H1 (cell line): ENCODE measurements at regions not wholly inside any gene's neighbourhood (a gene's known extent, or its start where the extent isn't known, plus 50 kb on each side); places are given as distances from the start of the nearest gene placed in this dataset.

Experiments
- CTCF ChIA-PET: fragments of 300-600 bp; sonication (Branson Sonifier 250); formaldehyde crosslinking; loops from one replicate; lab custom pipeline; 2021; ENCODE audit not compliant: partially characterized antibody; lab: Charles Lee
- POLR2A ChIA-PET: fragments of 300-600 bp; sonication (Branson Sonifier 250); formaldehyde crosslinking; loops from one replicate; lab custom pipeline; 2021; ENCODE audit warnings: inconsistent platforms; ENCODE audit not compliant: partially characterized antibody; lab: Charles Lee
- DNase-seq, 2 experiments: peaks; one replicate each; pipeline versions ENCODE4 v3.0.0 to v3.0.0-alpha.2; 2010 to 2022; ENCODE audit warnings: low spot score in 2 of 2, low read depth in 1 of 2, mixed read lengths in 1 of 2
- FAIRE-seq: peaks from 2 replicates; lab custom pipeline; 2011; peaks lifted over from hg19 to GRCh38; lab: Jason Lieb, UNC
- H2AFZ ChIP-seq: 2 replicates; pipeline ENCODE4 v1.8.1; 2012; ENCODE audit warnings: low read length, inconsistent platforms
- H2AK5ac ChIP-seq: 2 replicates; pipeline ENCODE4 v1.6.1; 2013; ENCODE audit warnings: low read depth, low read length
- H2BK120ac ChIP-seq: replicated peaks from 2 replicates; pipeline ENCODE3; 2013; ENCODE audit warnings: low read depth, low read length, inconsistent platforms
- H2BK12ac ChIP-seq: 2 replicates; pipeline ENCODE4 v1.6.1; 2013; ENCODE audit warnings: low read depth, low read length
- H2BK15ac ChIP-seq: 2 replicates; pipeline ENCODE4 v1.6.1; 2013; ENCODE audit warnings: low read length
- H2BK20ac ChIP-seq: 2 replicates; pipeline ENCODE4 v1.6.1; 2013; ENCODE audit warnings: low read length
- H2BK5ac ChIP-seq: 2 replicates; pipeline ENCODE4 v1.6.1; 2013; ENCODE audit warnings: low read depth, low read length
- H3K14ac ChIP-seq: 2 replicates; pipeline ENCODE4 v1.6.1; 2013; ENCODE audit warnings: inconsistent platforms; ENCODE audit not compliant: insufficient read length
- H3K18ac ChIP-seq: 2 replicates; pipeline ENCODE4 v1.6.1; 2013; ENCODE audit warnings: low read length; ENCODE audit errors: extremely low read depth
- H3K23ac ChIP-seq: 2 replicates; pipeline ENCODE4 v1.6.1; 2013; ENCODE audit warnings: inconsistent platforms; ENCODE audit not compliant: insufficient read length
- H3K23me2 ChIP-seq: 2 replicates; pipeline ENCODE4 v1.6.1; 2013; ENCODE audit warnings: low read depth, low read length
- H3K27ac ChIP-seq: 2 replicates; pipeline ENCODE4 v1.6.1; 2011; ENCODE audit warnings: low read depth, low read length, inconsistent platforms
- H3K27me3 ChIP-seq, 4 experiments: replicated peaks in 1 of 4; 1 replicate in 1 of 4; 2 replicates in 3 of 4; pipeline versions ENCODE4 v1.6.1 to v1.8.1; 2011 to 2013; ENCODE audit warnings: low read length in 3 of 4, mild to moderate bottlenecking in 3 of 4, inconsistent platforms in 2 of 4, mixed read lengths in 2 of 4, moderate library complexity in 1 of 4; ENCODE audit not compliant: control insufficient read depth in 3 of 4, insufficient read depth in 3 of 4; ENCODE audit errors: extremely low read depth in 1 of 4
- H3K36me3 ChIP-seq, 4 experiments: 2 replicates each; pipeline versions ENCODE4 v1.6.1 to v1.8.1; 2011 to 2013; ENCODE audit warnings: mild to moderate bottlenecking in 4 of 4, low read length in 3 of 4, moderate library complexity in 2 of 4, control low read depth in 1 of 4, inconsistent platforms in 1 of 4; ENCODE audit not compliant: insufficient read depth in 4 of 4, control insufficient read depth in 2 of 4
- H3K4ac ChIP-seq: replicated peaks from 2 replicates; pipeline ENCODE3; 2013; ENCODE audit warnings: low read length, low read depth, mixed read lengths, inconsistent platforms; ENCODE audit not compliant: insufficient read length
- H3K4me1 ChIP-seq, 4 experiments: replicated peaks in 1 of 4; 1 replicate in 1 of 4; 2 replicates in 3 of 4; pipeline versions ENCODE4 v1.6.1 to v1.8.1; 2011 to 2013; ENCODE audit warnings: low read length in 3 of 4, inconsistent platforms in 2 of 4, mixed read lengths in 1 of 4; ENCODE audit not compliant: insufficient read depth in 4 of 4, control insufficient read depth in 3 of 4
- H3K4me2 ChIP-seq, 2 experiments: 2 replicates each; pipeline versions ENCODE4 v1.6.1 to v1.8.1; 2011 to 2013; ENCODE audit warnings: low read depth in 2 of 2, low read length in 2 of 2, control low read depth in 1 of 2, inconsistent platforms in 1 of 2, mild to moderate bottlenecking in 1 of 2; ENCODE audit not compliant: insufficient read depth in 1 of 2
- H3K4me3 ChIP-seq, 4 experiments: fragments of 200-600, 300-600 bp in 1 of 4; sonication (generic), shearing (Covaris generic), sonication (Bioruptor Twin) in 1 of 4; 2 replicates each; pipeline versions ENCODE4 v1.5.1 to v1.8.1; 2011 to 2016; ENCODE audit warnings: low read length in 4 of 4, low read depth in 3 of 4, control low read depth in 2 of 4, inconsistent platforms in 2 of 4, mild to moderate bottlenecking in 2 of 4, mixed read lengths in 1 of 4, moderate library complexity in 1 of 4; ENCODE audit not compliant: insufficient read depth in 2 of 4; ENCODE audit errors: extremely low read depth in 1 of 4
- H3K56ac ChIP-seq: replicated peaks from 2 replicates; pipeline ENCODE3; 2013; ENCODE audit warnings: low read depth, mild to moderate bottlenecking, mixed read lengths, low read length, inconsistent platforms; ENCODE audit not compliant: insufficient read length
- H3K79me1 ChIP-seq: 2 replicates; pipeline ENCODE4 v1.6.1; 2013; ENCODE audit warnings: low read depth, low read length, control low read depth
- H3K79me2 ChIP-seq, 2 experiments: 2 replicates each; pipeline versions ENCODE4 v1.6.1 to v1.8.1; 2012 to 2013; ENCODE audit warnings: low read length in 2 of 2, mild to moderate bottlenecking in 2 of 2, inconsistent platforms in 1 of 2; ENCODE audit not compliant: insufficient read depth in 2 of 2, control insufficient read depth in 1 of 2
- H3K9ac ChIP-seq, 4 experiments: replicated peaks in 1 of 4; 1 replicate in 1 of 4; 2 replicates in 3 of 4; pipeline versions ENCODE4 v1.6.1 to v1.8.1; 2011 to 2013; ENCODE audit warnings: low read depth in 3 of 4, low read length in 3 of 4, control low read depth in 2 of 4, mild to moderate bottlenecking in 2 of 4, moderate library complexity in 2 of 4, inconsistent platforms in 1 of 4; ENCODE audit errors: extremely low read depth in 1 of 4
- H3K9me3 ChIP-seq, 2 experiments: 2 replicates each; pipeline versions ENCODE4 v1.6.1 to v1.8.1; 2012 to 2013; ENCODE audit warnings: mild to moderate bottlenecking in 2 of 2, moderate library complexity in 2 of 2, control low read depth in 1 of 2, inconsistent platforms in 1 of 2, low read depth in 1 of 2, low read length in 1 of 2, mixed read lengths in 1 of 2; ENCODE audit not compliant: insufficient read depth in 2 of 2
- H4K20me1 ChIP-seq, 2 experiments: replicated peaks in 1 of 2; 2 replicates each; pipeline versions ENCODE3 to v1.8.1; 2011 to 2013; ENCODE audit warnings: inconsistent platforms in 2 of 2, low read length in 2 of 2, mild to moderate bottlenecking in 1 of 2; ENCODE audit not compliant: insufficient read depth in 2 of 2, control insufficient read depth in 1 of 2
- H4K5ac ChIP-seq: 2 replicates; pipeline ENCODE4 v1.6.1; 2013; ENCODE audit warnings: low read length, low read depth, mixed read lengths, inconsistent platforms; ENCODE audit not compliant: insufficient read length
- H4K8ac ChIP-seq: 2 replicates; pipeline ENCODE4 v1.8.0; 2013; ENCODE audit warnings: mild to moderate bottlenecking, moderate library complexity, low read length, inconsistent platforms; ENCODE audit not compliant: insufficient read depth; ENCODE audit errors: extremely low read depth
- H4K91ac ChIP-seq: replicated peaks from 2 replicates; pipeline ENCODE3; 2013; ENCODE audit warnings: low read length, mixed read lengths, inconsistent platforms; ENCODE audit not compliant: insufficient read length
- CTBP2 ChIP-seq: IDR thresholded peaks from 2 replicates; pipeline ENCODE4 v1.7.0; 2011; ENCODE audit warnings: borderline replicate concordance, mild to moderate bottlenecking, moderate library complexity, mixed read lengths, low read length; ENCODE audit not compliant: insufficient read depth, insufficient read length
- CTCF ChIP-seq, 3 experiments: IDR thresholded peaks; 1 replicate in 2 of 3; 2 replicates in 1 of 3; pipeline versions ENCODE4 v1.5.1 to v1.6.1; 2011; ENCODE audit warnings: low read length in 3 of 3, mild to moderate bottlenecking in 3 of 3, inconsistent platforms in 2 of 3, low read depth in 1 of 3, moderate library complexity in 1 of 3; ENCODE audit not compliant: insufficient read depth in 1 of 3; ENCODE audit errors: control extremely low read depth in 1 of 3
- JUND ChIP-seq: IDR thresholded peaks from 2 replicates; pipeline ENCODE4 v1.6.1; 2011; ENCODE audit warnings: mild to moderate bottlenecking, improper control_type of control experiment, low read length
- NRF1 ChIP-seq: IDR thresholded peaks from 2 replicates; pipeline ENCODE4 v1.6.1; 2011; ENCODE audit warnings: mild to moderate bottlenecking, low read depth, low read length, improper control_type of control experiment
- PHF8 ChIP-seq: fragments of 200-600 bp; sonication (generic); conservative IDR thresholded peaks from 2 replicates; pipeline ENCODE4 v1.7.1; 2012; ENCODE audit warnings: low read depth, mild to moderate bottlenecking, inconsistent platforms, low read length, moderate library complexity
- RBBP5 ChIP-seq: IDR thresholded peaks from 2 replicates; pipeline ENCODE4 v1.7.1; 2012; ENCODE audit warnings: low read depth, mild to moderate bottlenecking, inconsistent platforms, low read length, moderate library complexity, borderline replicate concordance
- SIN3A ChIP-seq, 2 experiments: IDR thresholded peaks in 1 of 2; conservative IDR thresholded peaks in 1 of 2; 2 replicates each; pipeline ENCODE4 v1.6.1; 2011 to 2012; ENCODE audit warnings: low read length in 2 of 2, improper control_type of control experiment in 1 of 2, low read depth in 1 of 2, mild to moderate bottlenecking in 1 of 2
- TCF12 ChIP-seq: IDR thresholded peaks from 2 replicates; pipeline ENCODE4 v1.6.1; 2011; ENCODE audit warnings: low read depth, mild to moderate bottlenecking, low read length
- WGBS, 2 experiments: shearing (Covaris generic) in 1 of 2; methylation state at CpG; one replicate each; pipeline versions ENCODE4 v1.1.6 to v1.1.7; 2013 to 2015; ENCODE audit warnings: low lambda C conversion rate in 2 of 2, mixed read lengths in 2 of 2, inconsistent platforms in 1 of 2, low coverage in 1 of 2, missing lambda C conversion rate in 1 of 2; ENCODE audit not compliant: insufficient replicate concordance in 2 of 2, insufficient coverage in 1 of 2, insufficient read length in 1 of 2; ENCODE audit errors: extremely low coverage in 1 of 2, missing lambda C conversion rate in 1 of 2; 5-methylcytosine and 5-hydroxymethylcytosine counted together
- TF ChIP-seq, protein P1 (sequence below): IDR thresholded peaks from 2 replicates; pipeline ENCODE4 v1.6.1; 2011; ENCODE audit warnings: low read depth, mild to moderate bottlenecking, low read length; ENCODE audit not compliant: insufficient read depth

DNA sequence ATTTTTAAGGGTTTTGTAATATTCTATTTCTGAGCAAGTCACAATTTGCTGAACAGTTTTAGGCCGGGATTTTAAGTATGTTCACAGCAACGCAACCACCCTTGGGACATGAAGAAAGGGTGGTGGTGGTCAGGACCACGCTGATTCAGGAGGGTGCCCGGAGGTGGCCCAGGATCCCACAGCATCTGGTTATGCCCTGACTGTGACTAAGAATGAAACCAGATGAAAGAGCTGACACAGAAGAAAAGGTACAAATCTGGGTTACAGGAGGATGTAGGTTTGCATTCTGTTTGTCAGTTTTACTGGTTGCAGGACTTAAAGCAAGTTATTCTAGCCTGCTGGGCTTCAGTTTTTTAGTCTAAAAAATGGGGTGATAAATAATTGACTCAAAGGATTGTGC, 279.7 kb downstream of the CCSER2 start:
- no peaks in the 10 kb centered on the region for H3K23me2 ChIP-seq
- H3K4ac ChIP-seq = no peak overlapping the region
- H4K8ac ChIP-seq = no peak overlapping the region
- H2AK5ac ChIP-seq = no peak overlapping the region
- no peak for DNase-seq
- H3K56ac ChIP-seq = no peak overlapping the region
- H2BK120ac ChIP-seq = no peak overlapping the region
- FAIRE-seq = no peak
- H4K91ac ChIP-seq = no peak overlapping the region
- no peak overlapping the region for H2AFZ ChIP-seq
- no peak overlapping the region for H3K27ac ChIP-seq
- H3K79me2 ChIP-seq = no peaks in the 10 kb centered on the region
- H3K18ac ChIP-seq = no peak overlapping the region
- no peak overlapping the region for H2BK15ac ChIP-seq
- POLR2A ChIA-PET = no interaction called here
- H4K20me1 ChIP-seq = peaks cover 0 to 3% of the 10 kb centered on the region in 2 experiments
- H2BK5ac ChIP-seq = no peak overlapping the region
- no peak overlapping the region for H4K5ac ChIP-seq
- H3K9ac ChIP-seq = no peak overlapping the region
- H3K36me3 ChIP-seq = no peaks in the 10 kb centered on the region
- H3K4me2 ChIP-seq = no peak overlapping the region
- no peaks in the 10 kb centered on the region for H3K79me1 ChIP-seq
- CTCF ChIA-PET = interaction anchor here (1.9 to 12.9 kb wide), 3 partner anchors 56 to 69 kb away, joined by 8 to 140 read pairs (median 10); no protein-coding TSS in a partner anchor
- no peak overlapping the region for H2BK12ac ChIP-seq
- no peaks in the 10 kb centered on the region for H3K9me3 ChIP-seq
- H3K14ac ChIP-seq = no peak overlapping the region
- TF ChIP-seq NRF1 (no peak), JUND (no peak), PHF8 (no peak), CTCF (IDR thresholded peaks at IDR 0.05; ENCODE audit: control extremely low read depth in 1 of 3, insufficient read depth in 1 of 3, low read depth in 1 of 3, low read length in 3 of 3) (no peak), CTBP2 (no peak), SIN3A (conservative IDR thresholded peaks at IDR 0.05 in 1 of 2, IDR thresholded peaks at IDR 0.05 in 1 of 2; ENCODE audit: low read depth in 1 of 2, low read length in 2 of 2) (no peak), RBBP5 (no peak), TCF12 (no peak)
- TF ChIP-seq, protein P1, sequence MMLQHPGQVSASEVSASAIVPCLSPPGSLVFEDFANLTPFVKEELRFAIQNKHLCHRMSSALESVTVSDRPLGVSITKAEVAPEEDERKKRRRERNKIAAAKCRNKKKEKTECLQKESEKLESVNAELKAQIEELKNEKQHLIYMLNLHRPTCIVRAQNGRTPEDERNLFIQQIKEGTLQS = no peak
- H2BK20ac ChIP-seq = no peak overlapping the region
- H3K4me1 ChIP-seq = peaks cover 2 to 7% (median 5%) of the 10 kb centered on the region in 4 experiments; a peak in 5 of 7 replicates
- H3K23ac ChIP-seq = no peak overlapping the region
- H3K4me3 ChIP-seq = no peak overlapping the region
- peaks cover under 1 to 12% (median 12%) of the 10 kb centered on the region in 4 experiments for H3K27me3 ChIP-seq
- WGBS, 2 experiments = 83% methylated on average over 4 of the region's 4 CpGs; no CpG with 5 or more reads in 1 of the 2 experiments
